ENCODE measurements at regions not wholly inside any gene's neighbourhood (a gene's known extent, or its start where the extent isn't known, plus 50 kb on each side); places are given as distances from the start of the nearest gene placed in this dataset.
"Not testable (repeated sequence)": the region's sequence is repeated elsewhere in the genome, so short reads cannot be mapped to it uniquely, and the experiment has no call there.

DNA sequence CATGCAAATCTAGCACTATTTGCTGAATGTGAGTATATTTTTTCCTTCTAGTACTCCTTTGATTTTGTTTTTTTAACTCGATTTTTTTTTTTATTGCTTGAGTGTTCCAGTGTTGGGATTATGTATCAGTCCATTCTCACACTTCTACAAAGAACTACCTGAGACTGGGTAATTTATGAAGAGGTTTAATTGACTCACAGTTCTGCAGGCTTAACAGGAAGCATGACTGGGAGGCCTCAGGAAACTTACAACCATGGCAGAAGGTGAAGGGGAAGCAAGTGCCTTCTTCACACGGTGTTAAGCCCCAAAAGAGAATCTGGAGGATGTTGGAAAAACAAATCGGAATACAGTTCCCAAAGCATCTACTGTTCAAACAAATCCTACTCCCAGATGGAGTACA lies 69.1 kb downstream of the ZNF518B start:
- not testable (repeated sequence) for DNase-seq

DNA sequence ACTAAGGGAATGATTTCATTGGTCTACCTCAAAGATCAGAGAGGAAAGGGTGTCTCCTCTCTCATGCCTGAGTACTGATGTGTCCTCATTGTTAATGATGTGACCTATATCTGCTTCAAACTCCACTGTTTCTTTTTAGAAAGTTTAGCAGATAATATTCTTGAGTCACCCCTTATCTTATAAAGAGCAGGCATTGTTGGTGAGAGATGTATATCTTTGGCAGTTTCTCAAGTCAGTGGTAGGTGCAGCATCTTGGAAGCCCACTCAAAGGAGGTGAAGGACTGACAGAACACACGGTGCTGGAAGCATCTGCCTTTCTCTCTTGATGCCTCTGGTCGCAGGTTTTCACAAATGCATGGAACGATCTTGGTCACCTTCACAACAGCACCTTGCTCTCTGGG lies 71.2 kb downstream of the ZNF518B start:
- no peak for DNase-seq

- no peak for DNase-seq
Observed at GRCh38 chr4:10384974-10385373, 72.3 kb downstream of the ZNF518B start.

DNA sequence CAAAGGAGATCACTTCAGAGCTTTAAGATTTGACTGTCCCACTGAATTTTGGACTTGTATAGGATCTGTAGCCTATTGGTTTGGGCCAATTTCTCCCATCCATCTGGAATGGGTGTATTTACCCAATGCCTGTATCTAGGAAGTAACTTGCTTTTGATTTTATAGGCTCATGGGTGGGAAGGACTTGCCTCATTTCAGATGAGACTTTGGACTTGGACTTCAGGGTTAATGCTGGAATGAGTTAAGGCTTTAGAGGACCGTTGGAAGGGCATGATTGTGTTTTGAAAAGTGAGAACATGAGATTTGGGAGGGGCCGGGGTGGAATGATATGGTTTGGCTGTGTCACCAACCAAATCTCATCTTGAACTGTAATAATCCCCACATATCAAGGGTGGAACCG lies 73.8 kb downstream of the ZNF518B start:
- DNase-seq: no peak

GRCh38 chr4:10382171-10382570 lies 75.1 kb downstream of the ZNF518B start:
- DNase-seq: not testable (repeated sequence)

DNA sequence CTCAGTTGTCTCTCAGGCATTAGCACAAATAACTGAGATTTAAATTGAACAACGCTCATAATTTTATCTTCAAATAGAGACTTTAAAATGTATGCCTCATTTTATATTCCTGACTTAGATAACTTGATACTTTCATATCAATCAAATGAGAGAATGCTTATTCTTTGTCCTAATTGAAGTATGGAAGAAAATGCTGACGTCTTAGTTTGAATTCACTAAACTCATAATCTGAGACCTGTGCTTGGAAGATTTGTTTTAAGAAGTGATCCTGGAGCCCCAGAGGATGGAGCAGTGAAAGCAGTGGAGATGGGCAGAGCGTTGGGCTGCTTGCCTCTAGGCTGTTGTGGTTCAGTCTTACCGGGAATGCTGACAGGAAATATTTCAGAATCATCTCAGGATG lies 76.1 kb downstream of the ZNF518B start:
- DNase-seq: no peak

DNA sequence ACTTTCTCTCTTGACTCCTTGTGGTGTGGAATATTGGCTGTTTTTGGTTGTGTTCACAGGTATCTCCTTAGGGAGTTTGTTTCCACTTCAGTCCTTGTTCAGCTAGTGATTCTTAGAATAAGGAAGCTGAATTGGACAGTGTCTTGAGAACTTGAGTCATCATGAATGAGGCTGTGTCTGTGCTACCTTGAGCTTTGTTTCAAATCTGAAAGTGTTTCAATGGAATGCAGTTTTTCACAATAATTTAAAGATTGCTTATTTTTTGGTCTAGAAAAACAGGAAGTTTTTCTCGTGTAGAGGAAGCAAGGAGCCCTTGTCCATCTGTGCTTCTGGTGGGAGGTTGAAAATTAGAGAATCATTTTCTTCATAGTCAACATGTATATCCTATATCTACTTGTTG lies 76.5 kb downstream of the ZNF518B start:
- no peak for DNase-seq

DNA sequence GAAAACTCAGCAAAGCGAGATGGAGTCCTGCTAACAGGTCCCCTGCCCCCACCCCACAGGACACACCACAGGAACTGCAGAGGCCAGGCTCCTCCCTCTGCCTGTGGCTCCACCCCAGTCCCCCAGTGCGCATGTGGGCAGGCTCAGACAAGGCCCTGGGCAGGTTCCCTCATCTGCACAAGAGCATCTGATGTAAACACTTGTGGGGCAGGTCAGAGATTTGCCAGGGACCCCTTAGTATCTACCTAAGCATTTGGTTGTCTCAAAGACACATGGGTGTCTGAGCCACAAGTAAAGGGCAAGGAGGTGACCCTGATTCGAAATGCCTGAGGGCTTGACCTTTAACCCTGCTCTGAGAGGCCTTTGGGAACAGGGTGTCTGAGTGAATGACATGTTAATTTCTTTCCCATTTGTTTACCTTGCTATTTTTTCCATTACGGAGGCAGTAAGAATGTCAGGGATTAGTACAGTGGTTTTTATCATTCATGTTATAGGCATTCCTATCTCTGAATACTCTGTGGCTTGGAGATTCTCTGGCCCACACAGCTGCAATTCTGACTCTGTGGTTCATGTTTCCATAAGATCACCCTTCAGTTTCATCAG lies 85.3 kb downstream of the ZNF518B start:
- DNase-seq: no peak

- DNase-seq: no peak
Observed at GRCh38 chr4:10371121-10371520, 86.1 kb downstream of the ZNF518B start.

GRCh38 chr4:10369517-10369916 lies 87.7 kb downstream of the ZNF518B start:
- DNase-seq: no peak

- DNase-seq: no peak
Observed at GRCh38 chr4:10366628-10367027, 90.6 kb downstream of the ZNF518B start.

- DNase-seq: no peak
Observed at GRCh38 chr4:10364194-10364593, 93.0 kb downstream of the ZNF518B start.

GRCh38 chr4:10354746-10355145 lies 102.5 kb downstream of the ZNF518B start:
- no peak for DNase-seq

GRCh38 chr4:10354225-10354624 lies 103.0 kb downstream of the ZNF518B start:
- DNase-seq: no peak

DNA sequence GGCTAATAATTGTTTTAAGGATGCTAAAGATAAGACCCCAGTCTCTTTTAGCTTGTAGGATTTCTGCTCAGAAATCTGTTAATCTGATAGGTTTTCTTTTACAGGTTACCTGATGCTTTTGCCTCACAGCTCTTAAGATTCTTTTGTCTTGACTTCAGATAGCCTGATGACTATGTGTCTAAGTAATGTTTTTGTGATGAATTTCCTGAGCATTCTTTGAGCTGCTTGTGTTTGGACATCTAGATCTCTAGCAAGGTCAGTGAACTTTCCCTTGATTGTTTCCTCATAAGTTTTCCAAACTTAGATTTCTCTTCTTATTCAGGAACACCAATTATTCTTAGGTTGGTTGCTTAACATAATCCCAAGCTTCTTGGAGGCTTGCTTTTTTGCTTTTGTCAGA lies 104.1 kb downstream of the ZNF518B start:
- no peak for DNase-seq

GRCh38 chr4:10348241-10348640 lies 109.0 kb downstream of the ZNF518B start:
- no peak for DNase-seq

GRCh38 chr4:10347815-10348214 lies 109.4 kb downstream of the ZNF518B start:
- DNase-seq: no peak

DNA sequence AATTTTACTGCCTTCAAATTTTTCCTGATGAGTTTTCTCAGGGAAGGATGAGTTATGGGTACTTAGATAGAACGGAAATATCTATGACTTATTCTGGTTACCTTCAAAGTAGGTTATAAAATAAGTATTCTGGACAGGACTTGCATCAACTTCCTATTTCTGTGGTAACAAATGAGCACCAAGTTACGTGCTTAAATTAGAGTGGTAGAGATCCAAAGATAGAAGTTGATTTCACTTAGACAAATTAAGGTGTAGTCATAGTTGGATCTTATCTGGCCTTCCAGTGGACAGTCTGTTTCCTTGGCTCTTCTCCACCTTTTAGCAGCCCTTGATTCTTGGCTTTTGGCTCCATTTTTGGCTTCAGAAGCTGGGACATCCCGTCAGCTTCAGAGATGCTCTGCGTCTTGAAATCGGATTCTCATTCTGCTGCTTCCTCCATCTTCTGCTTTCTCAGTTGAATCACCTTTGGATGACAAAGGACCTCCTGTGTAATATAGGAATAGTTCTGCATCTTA lies 109.9 kb downstream of the ZNF518B start:
- no peak for DNase-seq

DNA sequence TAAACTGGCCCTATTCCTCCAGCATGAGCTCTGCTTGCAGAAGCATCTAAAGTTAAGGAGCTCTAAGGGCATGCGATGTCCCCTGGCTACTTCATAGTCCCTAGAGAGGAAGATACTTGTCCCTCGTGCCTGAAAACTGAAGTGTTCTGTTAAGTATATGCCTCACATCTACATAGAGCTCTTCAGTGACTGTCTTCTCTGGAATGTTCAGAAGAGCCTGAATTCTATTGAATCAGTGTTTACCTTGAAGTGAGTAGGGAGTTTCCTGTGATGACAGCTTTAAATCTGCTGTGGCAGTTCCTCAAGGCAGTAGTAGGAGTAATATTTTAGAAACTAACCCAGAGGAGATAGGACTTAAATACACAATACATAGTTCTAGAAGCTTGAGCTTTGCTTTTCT lies 111.2 kb downstream of the ZNF518B start:
- no peak for DNase-seq

DNA sequence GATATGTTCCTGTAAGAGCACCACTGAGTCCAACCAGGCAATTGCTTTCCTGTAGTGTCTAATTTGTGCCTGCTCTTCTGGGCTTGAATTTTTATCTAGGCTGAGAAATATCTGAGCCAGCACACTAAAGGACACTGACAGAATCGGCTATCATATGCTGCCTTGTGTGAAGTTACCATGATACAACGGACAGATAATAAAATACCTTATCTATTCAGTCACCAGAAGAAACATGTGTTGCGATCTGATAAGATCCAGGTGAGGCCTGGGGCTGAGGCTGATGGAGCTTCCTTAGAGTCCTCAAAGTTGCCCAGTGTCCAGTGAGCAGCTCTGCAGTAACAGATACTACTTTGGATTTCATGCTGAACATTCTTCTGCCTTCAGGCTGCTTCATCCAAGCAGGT lies 111.8 kb downstream of the ZNF518B start:
- DNase-seq: no peak

DNA sequence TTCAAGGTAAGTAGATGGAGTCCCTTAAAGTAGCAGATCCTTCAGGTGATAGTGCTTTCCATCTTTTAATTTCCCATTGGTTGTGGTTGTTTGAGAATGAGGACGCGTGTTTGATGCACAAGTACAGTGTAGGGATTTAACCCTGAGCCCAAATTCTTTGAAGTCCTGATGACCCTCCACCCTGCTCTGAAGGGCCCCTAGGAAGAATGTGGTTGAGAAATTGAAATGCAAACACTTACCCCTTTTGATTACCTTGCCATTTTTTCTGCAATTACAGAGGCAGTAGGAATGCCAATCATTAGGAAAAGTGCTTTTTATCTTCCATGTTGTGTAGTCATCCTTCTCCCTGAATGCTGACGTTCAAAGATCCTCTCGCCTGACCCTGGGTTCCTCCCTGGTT lies 112.4 kb downstream of the ZNF518B start:
- DNase-seq: no peak

DNA sequence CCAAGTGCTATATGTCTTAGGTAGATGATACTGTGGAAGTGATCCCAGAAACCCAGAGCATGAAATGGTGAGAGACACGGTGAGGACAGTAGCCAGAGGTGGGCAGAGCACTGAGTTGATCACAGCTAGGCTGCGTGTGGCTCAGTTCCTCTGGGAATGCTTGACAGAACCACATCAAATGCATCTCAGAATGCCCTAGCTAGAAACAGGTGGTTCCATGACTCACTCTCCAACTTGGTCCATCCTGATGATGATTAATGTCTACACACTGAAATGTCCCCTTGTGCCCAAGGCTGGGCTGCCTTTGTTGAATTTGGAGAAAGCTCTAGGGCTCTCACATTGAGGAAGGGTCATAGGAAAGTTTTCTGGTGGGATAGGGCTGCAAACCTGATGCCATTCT lies 113.6 kb downstream of the ZNF518B start:
- DNase-seq: no peak

GRCh38 chr4:10342866-10343265 lies 114.4 kb downstream of the ZNF518B start:
- no peak for DNase-seq

DNA sequence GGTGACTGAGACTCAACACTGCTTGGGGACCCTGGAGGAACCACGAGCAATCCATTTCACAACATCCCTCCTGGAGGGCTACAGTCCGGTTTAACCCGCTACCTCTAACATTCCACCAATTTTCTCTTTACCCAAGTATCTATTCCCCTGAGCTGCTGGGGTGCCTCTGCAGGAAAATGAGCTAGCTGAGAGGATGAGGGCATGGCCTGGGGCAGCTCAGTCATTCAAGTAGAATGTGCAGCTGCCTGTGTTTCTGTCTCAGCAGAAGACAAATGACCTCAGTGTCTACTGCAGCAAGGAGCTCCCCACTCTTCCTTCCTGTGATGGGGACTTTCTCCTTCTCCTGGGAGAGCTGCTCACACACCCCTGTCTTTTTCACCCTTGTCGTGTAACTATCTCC lies 120.8 kb downstream of the ZNF518B start:
- no peak for DNase-seq

DNA sequence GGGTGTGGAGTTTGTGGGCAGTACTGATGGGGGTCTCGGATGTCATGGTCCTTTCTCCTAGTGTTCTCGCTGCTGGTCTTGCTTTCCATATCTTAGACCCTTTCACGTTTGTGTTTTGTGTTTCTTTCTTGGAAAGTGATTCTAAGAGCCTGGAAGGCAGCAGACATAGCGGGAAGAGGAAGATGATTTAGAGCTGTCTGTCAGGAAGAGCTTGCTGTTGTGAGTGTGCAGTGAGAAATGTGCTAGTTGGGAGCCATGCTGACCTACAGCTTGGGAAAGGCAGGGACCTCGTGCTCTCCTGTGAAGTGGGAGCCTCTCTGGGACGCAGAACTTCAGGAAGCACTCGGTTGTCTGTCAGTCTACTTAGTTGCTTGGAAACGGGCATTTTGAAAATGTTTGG lies 122.2 kb downstream of the ZNF518B start:
- no peak for DNase-seq
